IMR-90 (cell line): ENCODE measurements at regions not wholly inside any gene's neighbourhood (a gene's known extent, or its start where the extent isn't known, plus 50 kb on each side); places are given as distances from the start of the nearest gene placed in this dataset.

Source experiments
- ATAC-seq: fragments of 200-7000 bp; cut with Tn5 transposase; 2 replicates; pipeline ENCODE4 v1.9.1; 2020; ENCODE audit warnings: low read depth, mild to moderate bottlenecking, moderate library complexity
- BruUV-seq: library from RNA; stranded (reverse); fragments of 400-500 nt; replicated peaks from 2 replicates; lab custom pipeline; 2021; lab: Mats Ljungman, UMichigan
- CTCF ChIA-PET: fragments of 300-600 bp; formaldehyde crosslinking; extraction: SDS; loops from one replicate; lab custom pipeline; 2021; ENCODE audit warnings: antibody characterized with exemption; lab: Yijun Ruan, JAX
- POLR2A ChIA-PET: fragments of 300-600 bp; sonication (Branson Sonifier 250); formaldehyde crosslinking; loops from one replicate; lab custom pipeline; 2022; ENCODE audit warnings: antibody characterized with exemption; ENCODE audit not compliant: unreplicated experiment; lab: Charles Lee
- DNase-seq: peaks from one replicate; pipeline ENCODE4 v3.0.0; 2013
- H2AFZ ChIP-seq: replicated peaks from 2 replicates; pipeline ENCODE3; 2013; ENCODE audit warnings: low read length, mild to moderate bottlenecking; ENCODE audit not compliant: poor library complexity
- H2AK5ac ChIP-seq: 2 replicates; pipeline ENCODE4 v1.6.1; 2013; ENCODE audit warnings: low read depth, low read length, inconsistent platforms
- H2AK9ac ChIP-seq: replicated peaks from 2 replicates; pipeline ENCODE3; 2013; ENCODE audit warnings: mild to moderate bottlenecking, low read depth, low read length, moderate library complexity; ENCODE audit not compliant: poor library complexity
- H2BK120ac ChIP-seq: 2 replicates; pipeline ENCODE4 v1.6.1; 2013; ENCODE audit warnings: low read depth, low read length, inconsistent platforms
- H2BK15ac ChIP-seq: 3 replicates; pipeline ENCODE4 v1.6.1; 2013; ENCODE audit warnings: low read depth, low read length, inconsistent platforms
- H2BK20ac ChIP-seq: 2 replicates; pipeline ENCODE4 v1.6.1; 2013; ENCODE audit warnings: low read depth, mild to moderate bottlenecking, inconsistent platforms, low read length, moderate library complexity
- H2BK5ac ChIP-seq: 2 replicates; pipeline ENCODE4 v1.6.1; 2013; ENCODE audit warnings: mild to moderate bottlenecking, low read depth, low read length, inconsistent platforms; ENCODE audit not compliant: poor library complexity, severe bottlenecking
- H3K14ac ChIP-seq: replicated peaks from 2 replicates; pipeline ENCODE4 v1.6.1; 2013; ENCODE audit warnings: low read depth, low read length, inconsistent platforms
- H3K18ac ChIP-seq: 2 replicates; pipeline ENCODE4 v1.6.1; 2013; ENCODE audit warnings: low read depth, low read length, control low read depth
- H3K23ac ChIP-seq: 2 replicates; pipeline ENCODE4 v1.6.1; 2013; ENCODE audit warnings: low read depth, low read length, inconsistent platforms
- H3K27ac ChIP-seq: 2 replicates; pipeline ENCODE4 v1.5.1; 2013; ENCODE audit warnings: mild to moderate bottlenecking, control low read depth, low read length; ENCODE audit not compliant: insufficient read depth
- H3K27me3 ChIP-seq: 2 replicates; pipeline ENCODE4 v1.6.1; 2013; ENCODE audit warnings: low read length; ENCODE audit not compliant: control insufficient read depth, insufficient read depth
- H3K36me3 ChIP-seq: 2 replicates; pipeline ENCODE4 v1.6.1; 2013; ENCODE audit warnings: low read length, mixed read lengths; ENCODE audit not compliant: control insufficient read depth, insufficient read depth
- H3K4ac ChIP-seq: 2 replicates; pipeline ENCODE4 v1.6.1; 2013; ENCODE audit warnings: low read depth, low read length, inconsistent platforms
- H3K4me1 ChIP-seq: 2 replicates; pipeline ENCODE4 v1.6.1; 2013; ENCODE audit warnings: low read length, mixed read lengths; ENCODE audit not compliant: control insufficient read depth, insufficient read depth
- H3K4me2 ChIP-seq: 2 replicates; pipeline ENCODE4 v1.6.1; 2013; ENCODE audit warnings: low read depth, mild to moderate bottlenecking, control low read depth, low read length, moderate library complexity
- H3K4me3 ChIP-seq: 2 replicates; pipeline ENCODE4 v1.5.1; 2013; ENCODE audit warnings: low read depth, mild to moderate bottlenecking, control low read depth, low read length, moderate library complexity; ENCODE audit not compliant: insufficient read depth
- H3K56ac ChIP-seq: 2 replicates; pipeline ENCODE4 v1.6.1; 2013; ENCODE audit warnings: low read length, inconsistent platforms; ENCODE audit not compliant: insufficient read depth; ENCODE audit errors: extremely low read depth
- H3K79me1 ChIP-seq, 2 experiments: 2 replicates each; pipeline ENCODE4 v1.6.1; 2013; ENCODE audit warnings: low read length in 2 of 2, inconsistent platforms in 1 of 2, low read depth in 1 of 2
- H3K9ac ChIP-seq: 2 replicates; pipeline ENCODE4 v1.6.1; 2013; ENCODE audit warnings: low read depth, low read length, control low read depth
- H3K9me1 ChIP-seq: 2 replicates; pipeline ENCODE4 v1.6.1; 2013; ENCODE audit warnings: low read length, inconsistent platforms; ENCODE audit not compliant: insufficient read depth
- H3K9me3 ChIP-seq: 2 replicates; pipeline ENCODE4 v1.6.1; 2013; ENCODE audit warnings: low read length; ENCODE audit not compliant: control insufficient read depth, insufficient read depth
- H4K20me1 ChIP-seq: 2 replicates; pipeline ENCODE4 v1.6.1; 2013; ENCODE audit warnings: low read length, inconsistent platforms; ENCODE audit not compliant: insufficient read depth
- H4K5ac ChIP-seq: 2 replicates; pipeline ENCODE4 v1.6.1; 2013; ENCODE audit warnings: mild to moderate bottlenecking, low read depth, low read length, control low read depth
- H4K8ac ChIP-seq, 2 experiments: 2 replicates each; pipeline ENCODE4 v1.6.1; 2013; ENCODE audit warnings: low read depth in 2 of 2, low read length in 2 of 2, control low read depth in 1 of 2, inconsistent platforms in 1 of 2
- H4K91ac ChIP-seq: 2 replicates; pipeline ENCODE4 v1.6.1; 2013; ENCODE audit warnings: low read depth, low read length, inconsistent platforms; ENCODE audit not compliant: insufficient read depth
- BHLHE40 ChIP-seq: fragments of 150-350 bp; IDR thresholded peaks from 2 replicates; pipeline ENCODE4 v1.6.1; 2016; ENCODE audit warnings: mild to moderate bottlenecking, low read depth, low read length
- CEBPB ChIP-seq: IDR thresholded peaks from 2 replicates; pipeline ENCODE4 v1.6.1; 2012; ENCODE audit warnings: low read depth, low read length, improper control_type of control experiment
- CHD1 ChIP-seq: IDR thresholded peaks from 2 replicates; pipeline ENCODE4 v1.6.1; 2012; ENCODE audit warnings: low read depth, low read length, improper control_type of control experiment
- MAFK ChIP-seq: IDR thresholded peaks from 2 replicates; pipeline ENCODE4 v1.6.1; 2012; ENCODE audit warnings: low read depth, low read length, improper control_type of control experiment
- MXI1 ChIP-seq: IDR thresholded peaks from 2 replicates; pipeline ENCODE4 v1.6.1; 2012; ENCODE audit warnings: low read depth, mild to moderate bottlenecking, low read length, moderate library complexity, borderline replicate concordance
- RAD21 ChIP-seq: IDR thresholded peaks from 2 replicates; pipeline ENCODE4 v1.6.1; 2012; ENCODE audit warnings: low read length, improper control_type of control experiment
- RCOR1 ChIP-seq: IDR thresholded peaks from 2 replicates; pipeline ENCODE4 v1.6.1; 2012; ENCODE audit warnings: mild to moderate bottlenecking, low read length, improper control_type of control experiment; ENCODE audit not compliant: insufficient replicate concordance
- USF2 ChIP-seq: fragments of 150-350 bp; IDR thresholded peaks from 2 replicates; pipeline ENCODE4 v1.6.1; 2017; ENCODE audit warnings: mild to moderate bottlenecking, antibody characterized with exemption, low read length, low read depth
- WGBS, 2 experiments: methylation state at CpG; one replicate each; pipeline versions ENCODE4 v1.1.5 to v1.1.7; 2013; ENCODE audit warnings: missing lambda C conversion rate in 2 of 2; ENCODE audit not compliant: insufficient read length in 1 of 2; ENCODE audit errors: extremely low coverage in 2 of 2; 5-methylcytosine and 5-hydroxymethylcytosine counted together
- dilution Hi-C: fragments of 300-500 bp; cut with HindIII; formaldehyde crosslinking; loops from one replicate; pipeline ENCODE4 v1.14.3; 2018; ENCODE audit warnings: low sequenced_read_pairs; ENCODE audit not compliant: unreplicated experiment
- in situ Hi-C: fragments of 300-500 bp; cut with MboI; formaldehyde crosslinking; loops from 3 replicates; pipeline ENCODE4 v1.14.3; 2019; ENCODE audit warnings: low sequenced_read_pairs, inconsistent platforms, mixed read lengths
- intact Hi-C: fragments of 100-400 bp; cut with micrococcal nuclease; formaldehyde crosslinking; loops from 2 replicates; pipeline ENCODE4 v1.10.0; 2022
- TF ChIP-seq, protein P1 (sequence below): conservative IDR thresholded peaks from 2 replicates; pipeline ENCODE4 v1.5.1; 2012; ENCODE audit warnings: mild to moderate bottlenecking, low read depth, low read length, improper control_type of control experiment

DNA sequence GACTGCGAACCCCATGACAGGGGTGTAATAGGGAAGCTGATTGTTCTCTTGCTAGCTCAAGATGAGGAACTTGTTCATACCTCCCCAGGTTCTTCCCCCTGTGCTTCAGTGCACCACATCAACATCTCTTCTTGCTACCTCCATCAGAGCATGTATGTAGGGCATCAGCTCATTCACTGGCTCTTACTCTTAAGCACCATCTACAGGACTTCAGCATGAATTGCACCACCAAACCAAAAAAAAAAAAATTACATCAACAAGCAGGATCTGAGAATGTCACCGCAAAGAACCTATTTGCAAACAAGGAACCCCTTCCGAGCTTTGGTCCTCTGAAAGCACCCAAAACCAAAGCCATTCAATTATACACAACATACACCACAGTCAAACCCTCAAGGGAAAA, 2226.5 kb upstream of the RAG2 start:
- no peak overlapping the region for H2AK9ac ChIP-seq
- no peaks in the 10 kb centered on the region for H3K27me3 ChIP-seq
- H3K18ac ChIP-seq: no peak overlapping the region
- H2BK15ac ChIP-seq: no peak overlapping the region
- no peaks in the 10 kb centered on the region for H3K79me1 ChIP-seq
- WGBS, 2 experiments: no CpG with 5 or more reads among the region's 3 CpGs
- H2BK20ac ChIP-seq: no peak overlapping the region
- intact Hi-C loops (no loop called here), dilution Hi-C loops (no loop called here), in situ Hi-C loops (no loop called here)
- CTCF ChIA-PET: no interaction called here
- H4K20me1 ChIP-seq: no peaks in the 10 kb centered on the region
- no peak overlapping the region for H2BK5ac ChIP-seq
- H3K4ac ChIP-seq: no peak overlapping the region
- TF ChIP-seq MXI1 (no peak), RCOR1 (no peak), BHLHE40 (no peak), RAD21 (peak; percentile 25), CEBPB (no peak), MAFK (no peak), USF2 (no peak), CHD1 (no peak)
- TF ChIP-seq, protein P1, sequence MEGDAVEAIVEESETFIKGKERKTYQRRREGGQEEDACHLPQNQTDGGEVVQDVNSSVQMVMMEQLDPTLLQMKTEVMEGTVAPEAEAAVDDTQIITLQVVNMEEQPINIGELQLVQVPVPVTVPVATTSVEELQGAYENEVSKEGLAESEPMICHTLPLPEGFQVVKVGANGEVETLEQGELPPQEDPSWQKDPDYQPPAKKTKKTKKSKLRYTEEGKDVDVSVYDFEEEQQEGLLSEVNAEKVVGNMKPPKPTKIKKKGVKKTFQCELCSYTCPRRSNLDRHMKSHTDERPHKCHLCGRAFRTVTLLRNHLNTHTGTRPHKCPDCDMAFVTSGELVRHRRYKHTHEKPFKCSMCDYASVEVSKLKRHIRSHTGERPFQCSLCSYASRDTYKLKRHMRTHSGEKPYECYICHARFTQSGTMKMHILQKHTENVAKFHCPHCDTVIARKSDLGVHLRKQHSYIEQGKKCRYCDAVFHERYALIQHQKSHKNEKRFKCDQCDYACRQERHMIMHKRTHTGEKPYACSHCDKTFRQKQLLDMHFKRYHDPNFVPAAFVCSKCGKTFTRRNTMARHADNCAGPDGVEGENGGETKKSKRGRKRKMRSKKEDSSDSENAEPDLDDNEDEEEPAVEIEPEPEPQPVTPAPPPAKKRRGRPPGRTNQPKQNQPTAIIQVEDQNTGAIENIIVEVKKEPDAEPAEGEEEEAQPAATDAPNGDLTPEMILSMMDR: peak; percentile 32; the same call in 1 of the 2 replicates
- H3K27ac ChIP-seq: no peak overlapping the region
- H3K4me1 ChIP-seq: no peaks in the 10 kb centered on the region
- no peak overlapping the region for H3K56ac ChIP-seq
- no peak overlapping the region for H2AK5ac ChIP-seq
- H3K4me2 ChIP-seq: no peak overlapping the region
- DNase-seq (peak; percentile 19), ATAC-seq (no peak)
- H3K36me3 ChIP-seq: no peaks in the 10 kb centered on the region
- no peak overlapping the region for H2AFZ ChIP-seq
- H4K8ac ChIP-seq: no peak overlapping the region
- no peak overlapping the region for H3K9ac ChIP-seq
- H3K9me1 ChIP-seq: no peaks in the 10 kb centered on the region
- H3K4me3 ChIP-seq: no peak overlapping the region
- H3K9me3 ChIP-seq: 0 out of 2 replicates have a peak, but pooled peaks cover 2% of the 10 kb centered on the region
- no peak overlapping the region for H2BK120ac ChIP-seq
- no peak overlapping the region for H4K91ac ChIP-seq
- no peak overlapping the region for H4K5ac ChIP-seq
- BruUV-seq: no TSS peak
- POLR2A ChIA-PET: no interaction called here
- H3K14ac ChIP-seq: no peak overlapping the region
- H3K23ac ChIP-seq: no peak overlapping the region
